GM18868 (cell line): ENCODE measurements at regions not wholly inside any gene's neighbourhood (a gene's known extent, or its start where the extent isn't known, plus 50 kb on each side); places are given as distances from the start of the nearest gene placed in this dataset.

Experiments
- ATAC-seq: cut with Tn5 transposase; IDR thresholded peaks from one replicate; pipeline ENCODE4 v1.9.1; 2021; ENCODE audit warnings: mild to moderate bottlenecking, moderate library complexity; ENCODE audit not compliant: unreplicated experiment

DNA sequence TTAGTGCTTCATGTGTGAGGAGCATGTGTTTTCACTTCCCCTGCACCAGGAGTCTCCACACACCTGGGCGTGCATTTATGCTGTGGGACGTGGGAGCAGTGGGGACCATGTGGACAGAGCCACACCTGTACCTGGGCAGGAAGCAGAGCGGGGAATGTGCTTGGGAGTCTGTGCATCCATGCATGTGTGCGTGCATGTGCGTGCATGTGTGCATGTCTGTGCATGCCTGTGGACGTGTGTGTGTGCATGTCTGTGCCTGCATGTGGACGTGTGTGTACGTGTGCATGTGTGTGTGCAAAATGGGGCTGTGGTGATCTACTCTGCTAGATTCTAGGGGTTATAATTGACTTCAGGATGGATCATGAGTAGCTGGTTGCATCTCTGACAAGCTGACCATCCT is 224.0 kb upstream of the GMDS start:
- no peak for ATAC-seq

DNA sequence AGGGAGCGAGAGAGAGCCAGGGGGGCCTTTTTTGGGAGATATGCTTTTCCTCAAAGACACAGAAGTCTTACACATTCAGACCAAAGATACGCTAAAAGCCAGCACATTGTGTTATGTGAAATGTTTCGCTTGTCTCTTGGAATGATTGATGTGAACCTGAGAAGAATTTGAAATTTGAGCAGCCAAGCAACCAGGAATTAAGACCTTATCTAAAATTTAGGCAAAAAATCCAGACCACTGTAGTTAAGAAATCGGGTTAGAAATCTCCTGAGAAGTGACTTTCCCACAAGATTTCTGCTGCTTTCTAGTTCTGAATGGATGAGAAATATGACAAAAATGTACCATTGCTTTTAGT is 223.2 kb upstream of the GMDS start:
- no peak for ATAC-seq

DNA sequence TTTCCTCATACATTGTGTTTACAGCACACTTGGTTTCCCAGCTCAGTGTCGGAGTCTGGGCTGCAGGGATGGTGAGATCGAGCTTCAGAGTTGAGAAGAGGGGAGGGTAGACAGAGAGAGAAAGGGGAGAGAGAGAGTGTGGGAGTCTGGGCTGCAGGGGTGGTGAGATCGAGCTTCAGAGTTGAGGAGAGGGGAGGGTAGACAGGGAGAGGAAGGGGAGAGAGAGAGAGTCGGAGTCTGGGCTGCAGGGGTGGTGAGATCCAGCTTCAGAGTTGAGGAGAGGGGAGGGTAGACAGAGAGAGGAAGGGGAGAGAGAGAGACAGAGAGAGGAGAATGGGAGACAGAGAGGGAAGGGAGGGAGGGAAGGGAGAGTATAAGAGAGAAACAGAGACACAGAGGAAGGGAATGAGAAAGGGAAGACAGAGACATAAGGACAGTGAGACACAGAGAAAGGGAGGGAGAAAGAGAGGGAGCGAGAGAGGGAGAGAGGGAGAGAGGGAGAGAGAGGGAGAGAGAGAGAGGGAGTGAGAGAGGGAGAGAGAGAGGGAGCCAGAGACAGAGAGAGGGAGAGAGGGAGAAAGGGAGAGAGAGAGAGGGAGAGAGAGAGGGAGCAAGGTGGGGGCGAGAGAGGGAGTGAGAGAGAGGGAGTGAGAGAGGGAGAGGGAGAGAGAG is 222.7 kb upstream of the GMDS start:
- no peak for ATAC-seq

- ATAC-seq = no peak
Measured at GRCh38 chr6:2465336-2465735, 219.9 kb upstream of the GMDS start.

DNA sequence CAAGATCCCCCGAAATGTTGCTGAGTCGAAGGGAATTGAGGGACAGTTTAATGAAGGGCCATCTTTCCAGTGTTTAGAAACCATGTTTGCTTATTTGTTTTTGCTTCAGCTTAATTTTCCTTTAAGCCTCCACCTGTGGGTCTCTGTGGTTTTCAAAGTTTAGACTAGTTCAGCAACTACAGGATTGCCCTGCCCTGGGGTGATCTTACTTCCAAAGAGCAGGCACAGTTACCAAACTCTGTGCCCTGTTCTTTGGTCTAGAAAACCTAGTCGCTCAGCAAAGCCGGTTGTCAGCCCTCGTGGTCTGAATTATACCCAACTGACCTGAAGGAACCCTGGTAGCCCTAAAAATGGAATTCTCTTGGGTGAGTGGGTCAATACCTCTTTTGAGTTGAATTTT is 219.2 kb upstream of the GMDS start:
- no peak for ATAC-seq

DNA sequence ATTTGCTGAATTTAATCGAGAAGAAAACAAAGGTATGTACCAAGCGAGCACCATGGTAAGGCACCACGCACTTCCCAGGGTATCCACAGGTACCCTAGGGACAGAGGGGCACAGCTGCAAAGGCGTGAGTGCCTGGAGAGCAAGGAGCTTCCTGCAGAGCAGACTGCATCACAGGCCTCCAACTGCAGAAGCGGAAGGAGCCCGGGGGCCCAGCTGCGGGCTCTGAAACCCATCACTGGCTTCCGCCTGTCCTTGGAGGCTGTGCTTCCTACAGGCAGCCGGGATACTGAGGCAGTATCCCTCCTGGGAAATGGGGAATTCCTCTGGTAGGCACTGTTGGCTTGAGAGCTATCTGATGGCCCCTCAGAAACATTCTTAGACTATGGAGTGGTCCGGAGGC is 217.4 kb upstream of the GMDS start:
- no peak for ATAC-seq

DNA sequence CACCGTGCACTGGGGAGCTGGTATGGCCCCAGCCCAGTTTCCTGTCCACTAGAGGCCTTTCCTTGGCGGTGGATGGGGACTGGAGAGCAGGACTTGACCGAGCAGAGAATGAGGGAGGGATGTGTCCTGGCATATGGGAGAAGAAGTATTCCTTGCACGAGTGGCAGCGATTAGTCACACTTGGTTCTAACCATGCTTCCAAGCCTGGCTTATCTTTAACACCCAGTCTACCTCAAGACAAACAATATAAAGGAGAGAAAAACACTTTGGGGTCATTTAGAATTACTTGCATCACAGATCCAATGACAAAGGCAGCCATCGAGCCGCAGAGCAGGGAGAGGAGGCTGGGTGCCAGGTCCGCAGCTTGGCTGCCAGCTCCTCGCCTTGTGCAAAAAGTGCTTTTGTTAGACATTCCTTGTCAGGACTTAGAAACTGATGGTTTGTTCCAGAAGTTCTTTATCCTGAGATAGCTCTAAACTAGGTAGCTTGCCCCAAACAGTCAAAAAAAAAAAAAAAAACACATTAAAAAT is 214.9 kb upstream of the GMDS start:
- no peak for ATAC-seq

GRCh38 chr6:2454180-2454579 is 208.8 kb upstream of the GMDS start:
- ATAC-seq = no peak

DNA sequence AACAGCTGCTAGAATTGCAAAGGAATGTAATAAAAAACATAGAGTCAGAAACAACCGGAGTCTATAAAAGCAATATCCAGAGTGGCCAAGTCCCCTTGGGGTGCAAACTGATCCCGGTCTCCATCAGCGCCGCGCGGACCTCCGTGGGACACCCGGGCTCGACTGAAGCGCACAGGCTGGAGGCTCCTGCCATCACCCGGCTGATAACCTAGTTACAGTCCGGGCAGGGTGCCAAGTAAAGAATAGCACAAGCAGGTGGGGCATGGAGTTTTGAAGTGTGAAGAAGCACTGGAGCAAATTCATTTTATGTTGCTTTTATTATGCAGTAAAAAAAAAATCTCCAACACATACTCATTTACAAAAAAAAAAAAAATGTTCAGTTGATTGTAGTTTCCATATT is 205.1 kb upstream of the GMDS start:
- ATAC-seq = no peak

DNA sequence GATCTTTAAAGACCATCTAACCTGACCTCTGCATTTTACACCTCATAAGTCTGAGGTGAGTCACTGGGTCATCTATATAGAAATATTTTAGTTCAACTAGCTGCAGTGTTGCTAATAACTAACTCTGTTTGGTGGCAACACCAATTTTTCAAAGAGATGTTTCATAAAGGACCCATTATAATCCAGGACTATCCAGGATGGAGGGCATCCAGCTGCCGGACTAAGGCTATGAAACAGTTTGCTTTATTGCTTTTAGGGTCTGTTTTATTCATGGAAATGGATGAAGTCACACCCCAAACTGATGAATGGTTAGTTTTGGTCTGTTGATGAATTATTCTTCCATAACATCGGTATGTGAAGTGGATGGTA is 204.2 kb upstream of the GMDS start:
- ATAC-seq = no peak

DNA sequence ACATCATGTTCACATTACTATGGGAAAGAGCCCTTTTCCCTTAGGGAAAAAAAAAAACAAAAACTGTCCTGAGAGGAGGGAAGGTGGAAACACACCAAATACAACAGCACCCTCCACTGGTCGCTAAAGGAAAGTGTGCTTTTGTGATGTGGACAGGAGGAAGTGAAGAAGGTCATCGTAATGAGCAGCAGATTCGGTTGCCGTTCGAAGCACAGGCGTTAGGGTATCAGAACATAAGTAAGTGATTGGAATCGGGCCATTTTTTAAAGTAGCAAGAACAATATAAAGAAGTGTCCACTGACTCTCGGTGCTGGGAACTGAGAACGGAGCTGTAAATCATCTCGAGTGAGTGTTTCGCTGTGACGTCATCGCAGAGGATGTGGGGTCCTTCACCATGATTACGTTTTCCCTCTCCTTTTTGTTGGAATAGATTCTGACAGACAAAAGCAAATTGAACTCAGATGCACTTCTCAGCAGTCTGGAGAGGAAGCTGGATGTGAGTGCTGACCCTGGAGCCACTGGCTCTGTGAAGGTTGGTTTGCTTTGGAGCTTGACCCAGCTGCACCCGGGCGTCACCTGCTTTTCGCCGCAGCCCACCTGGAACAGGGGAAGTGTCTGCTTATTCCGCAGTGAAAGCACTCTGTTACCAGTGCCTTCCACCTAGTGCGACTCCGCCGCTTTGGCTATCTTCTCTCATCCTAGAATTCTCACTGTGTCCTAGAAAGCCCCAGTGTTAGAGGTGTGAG is 203.6 kb upstream of the GMDS start:
- ATAC-seq = no peak

DNA sequence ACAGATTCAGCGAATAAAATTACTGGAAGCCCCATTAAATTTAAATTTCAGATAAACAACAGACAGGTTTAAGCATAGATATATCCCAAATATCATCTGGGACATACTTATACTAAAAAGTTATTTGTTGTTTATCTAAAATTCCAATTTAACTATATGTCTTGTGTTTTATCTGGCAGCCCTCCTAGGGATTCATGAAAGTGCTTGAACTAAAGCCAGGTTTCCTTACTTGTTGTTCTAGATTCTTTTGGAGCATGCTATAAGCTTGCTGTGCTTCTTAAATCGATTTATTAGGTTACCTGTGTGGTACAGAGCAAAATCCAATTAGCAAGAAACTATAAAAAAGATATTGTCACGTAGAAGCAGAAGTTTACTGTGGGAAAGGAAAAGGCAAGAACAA is 202.5 kb upstream of the GMDS start:
- ATAC-seq = no peak

- no peak for ATAC-seq
Measured at GRCh38 chr6:2447318-2447920, 202.0 kb upstream of the GMDS start.

DNA sequence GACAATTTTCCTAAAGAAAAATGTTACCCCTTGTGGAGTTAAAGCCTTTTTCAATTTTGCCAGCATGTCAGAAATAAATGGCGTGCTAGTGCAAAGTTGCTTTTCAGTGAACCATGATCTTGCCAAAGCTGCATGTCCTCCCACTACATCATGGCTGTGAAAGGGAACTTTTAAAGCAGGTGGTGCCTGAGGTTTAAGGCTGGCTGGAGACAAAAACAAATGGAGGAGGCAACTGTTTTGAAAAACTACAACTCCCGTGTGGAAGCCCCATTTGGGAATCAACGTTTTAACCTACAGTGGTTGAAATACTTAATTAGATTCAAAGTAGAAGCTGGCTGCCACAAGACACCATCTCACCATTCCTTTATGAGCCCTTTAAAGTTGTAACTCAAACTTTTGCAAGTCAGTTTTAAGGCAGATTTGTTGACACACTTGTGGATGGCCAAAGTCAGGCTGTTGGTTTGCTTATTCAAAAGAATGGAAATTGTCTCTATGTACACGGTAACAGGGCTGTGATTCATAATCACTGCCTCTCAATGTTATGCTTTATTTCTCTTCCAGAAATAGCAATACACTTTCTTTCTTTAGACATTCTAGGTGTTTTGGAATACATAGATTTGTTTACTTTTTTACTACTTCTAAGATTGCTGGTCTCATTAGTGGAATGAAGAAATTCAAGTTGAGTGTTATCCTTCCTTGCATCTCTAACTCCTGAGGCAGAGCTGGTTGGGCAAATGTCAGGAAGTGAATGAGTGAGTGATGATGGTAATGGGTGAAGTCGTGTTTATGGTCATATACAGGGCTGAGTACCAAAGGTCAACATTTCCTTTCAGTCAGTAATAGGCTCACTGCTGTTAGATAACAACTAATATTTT is 196.4 kb upstream of the GMDS start:
- ATAC-seq = no peak

DNA sequence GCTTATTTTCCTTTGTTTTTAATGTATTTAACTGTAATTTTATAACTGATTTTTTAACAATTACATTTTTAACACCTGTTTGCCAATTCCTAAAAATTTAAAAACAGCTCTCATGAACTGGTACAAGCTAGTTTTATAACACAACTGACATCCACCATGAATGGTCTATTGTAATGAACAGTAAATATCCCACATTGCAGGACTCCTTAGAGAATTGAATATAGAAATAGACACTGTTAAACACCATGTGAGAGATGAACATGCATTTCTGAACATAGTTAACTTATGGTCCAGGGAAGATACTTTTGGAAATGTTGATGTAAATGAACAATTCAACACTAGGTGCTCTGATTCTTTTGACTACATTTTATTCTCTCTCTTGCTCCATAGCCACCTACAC is 195.1 kb upstream of the GMDS start:
- no peak for ATAC-seq

DNA sequence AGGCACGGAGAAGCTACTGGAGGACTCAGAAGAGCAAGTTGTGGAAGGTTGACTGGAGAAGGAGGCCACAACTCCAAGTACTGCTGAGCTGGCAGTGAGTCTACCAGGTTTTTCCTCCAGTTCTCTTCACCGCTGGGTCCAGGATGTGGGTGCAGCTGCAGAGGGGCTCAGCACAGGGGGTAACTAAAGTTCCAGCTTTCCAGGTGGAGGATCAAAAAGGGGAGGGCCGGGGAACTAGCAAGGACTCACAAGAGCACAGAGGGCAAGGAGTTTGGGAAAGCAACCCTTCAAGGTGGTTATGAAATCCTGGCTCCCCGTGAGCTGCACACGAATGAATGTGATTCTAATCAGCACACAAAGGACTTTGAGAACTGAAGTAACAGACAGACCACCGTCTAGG is 194.2 kb upstream of the GMDS start:
- ATAC-seq = no peak

- ATAC-seq = no peak
Measured at GRCh38 chr6:2439082-2439481, 193.7 kb upstream of the GMDS start.

- no peak for ATAC-seq
Measured at GRCh38 chr6:2436410-2437154, 191.2 kb upstream of the GMDS start.

DNA sequence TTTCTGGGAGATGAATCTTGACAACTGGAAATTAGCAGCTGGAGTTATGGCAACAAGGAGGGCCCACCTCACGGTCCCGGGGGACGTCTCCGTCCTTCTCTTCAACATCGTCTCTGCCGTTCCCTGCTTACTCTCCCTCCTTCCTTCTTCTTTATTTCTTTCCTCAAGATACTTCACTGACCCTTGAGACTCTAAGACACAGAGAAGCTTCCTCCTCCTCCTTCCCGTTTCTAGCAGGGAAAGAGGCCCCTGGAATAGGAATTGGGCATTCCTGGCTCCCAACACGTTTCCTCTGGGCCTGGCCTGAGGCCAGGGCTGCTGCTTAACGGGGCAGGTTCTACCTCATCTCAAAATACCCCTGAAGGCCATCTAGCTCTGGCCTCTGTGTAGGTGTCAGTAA is 189.9 kb upstream of the GMDS start:
- no peak for ATAC-seq

DNA sequence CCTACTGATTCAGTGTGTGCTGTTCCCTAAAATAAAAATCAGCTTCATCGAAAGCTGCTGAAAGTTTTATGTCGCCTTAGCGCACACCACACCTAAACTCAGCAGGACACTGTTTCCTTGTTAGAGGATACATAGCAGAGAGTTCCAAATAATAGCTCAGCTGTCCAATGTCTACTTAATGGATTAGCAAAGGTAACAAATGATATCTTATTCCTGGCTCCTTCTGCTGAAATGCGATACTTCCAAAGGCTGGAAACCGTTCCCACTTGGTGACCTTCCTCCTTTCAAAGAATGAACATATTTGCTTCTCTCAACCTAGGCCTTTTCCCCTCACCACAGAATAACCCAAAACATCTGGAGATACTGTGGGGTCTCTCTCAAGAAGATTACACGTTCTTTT is 189.5 kb upstream of the GMDS start:
- ATAC-seq = no peak

GRCh38 chr6:2434116-2434515 is 188.7 kb upstream of the GMDS start:
- no peak for ATAC-seq
